GM12878 (cell line): ENCODE measurements at regions not wholly inside any gene's neighbourhood (a gene's known extent, or its start where the extent isn't known, plus 50 kb on each side); places are given as distances from the start of the nearest gene placed in this dataset.

ENCODE experiments used
- ATAC-seq: fragments of 200-7000 bp; cut with Tn5 transposase; 3 replicates; pipeline ENCODE4 v1.9.1; 2020; ENCODE audit warnings: mild to moderate bottlenecking, moderate library complexity
- BruUV-seq: library from RNA; stranded (reverse); fragments of 400-500 nt; replicated peaks from 2 replicates; lab custom pipeline; 2021; lab: Mats Ljungman, UMichigan
- CTCF ChIA-PET: fragments of 300-600 bp; sonication (Branson Sonifier 250); formaldehyde crosslinking; extraction: SDS; loops from one replicate; lab custom pipeline; 2021; ENCODE audit warnings: inconsistent platforms; lab: Yijun Ruan, JAX
- POLR2A ChIA-PET: fragments of 350-600 bp; formaldehyde crosslinking; extraction: SDS; loops from one replicate; lab custom pipeline; 2021; ENCODE audit warnings: inconsistent platforms; lab: Charles Lee
- RAD21 ChIA-PET: fragments of 300-600 bp; sonication (Branson Sonifier 250); formaldehyde crosslinking; loops from one replicate; lab custom pipeline; 2023; ENCODE audit warnings: antibody characterized with exemption; ENCODE audit not compliant: unreplicated experiment; lab: Charles Lee
- SMC1A ChIA-PET: fragments of 300-600 bp; sonication (Branson Sonifier 250); formaldehyde crosslinking; loops from one replicate; lab custom pipeline; 2023; ENCODE audit not compliant: unreplicated experiment, uncharacterized antibody; lab: Charles Lee
- DNase-seq: peaks from one replicate; pipeline ENCODE4 v3.0.0-alpha.2; 2011; ENCODE audit warnings: low read depth, low spot score
- FAIRE-seq: peaks from 3 replicates; lab custom pipeline; 2011; peaks lifted over from hg19 to GRCh38; lab: Jason Lieb, UNC
- H2AFZ ChIP-seq: 2 replicates; pipeline ENCODE4 v1.6.0; 2011; ENCODE audit warnings: low read depth, low read length, control low read depth; ENCODE audit not compliant: control insufficient read depth
- H3K27ac ChIP-seq: 2 replicates; pipeline ENCODE4 v1.5.1; 2011; ENCODE audit warnings: control low read depth; ENCODE audit not compliant: control insufficient read depth, insufficient read depth
- H3K27me3 ChIP-seq, 2 experiments: replicated peaks in 1 of 2; 2 replicates each; pipeline versions ENCODE4 v1.6.0 to v1.6.1; 2011; ENCODE audit warnings: low read length in 1 of 2; ENCODE audit not compliant: control insufficient read depth in 2 of 2, insufficient read depth in 2 of 2
- H3K36me3 ChIP-seq, 2 experiments: 2 replicates each; pipeline ENCODE4 v1.5.1; 2011; ENCODE audit warnings: low read length in 1 of 2; ENCODE audit not compliant: control insufficient read depth in 2 of 2, insufficient read depth in 2 of 2
- H3K4me1 ChIP-seq: 2 replicates; pipeline ENCODE4 v1.6.1; 2011; ENCODE audit warnings: mild to moderate bottlenecking, low read length, moderate library complexity, mixed read lengths; ENCODE audit not compliant: control insufficient read depth, insufficient read depth
- H3K4me2 ChIP-seq: 2 replicates; pipeline ENCODE4 v1.6.0; 2011; ENCODE audit warnings: control low read depth; ENCODE audit not compliant: control insufficient read depth, insufficient read depth
- H3K4me3 ChIP-seq: fragments of 200-600 bp; sonication (generic); 2 replicates; pipeline ENCODE4 v1.5.1; 2016
- H3K79me2 ChIP-seq: 2 replicates; pipeline ENCODE4 v1.6.0; 2011; ENCODE audit warnings: low read length; ENCODE audit not compliant: control insufficient read depth, insufficient read depth
- H3K9ac ChIP-seq: 2 replicates; pipeline ENCODE4 v1.8.0; 2011; ENCODE audit warnings: low read length, control low read depth, mixed read lengths; ENCODE audit not compliant: control insufficient read depth, insufficient read depth
- H3K9me3 ChIP-seq: replicated peaks from 3 replicates; pipeline ENCODE4 v1.5.1; 2011; ENCODE audit warnings: mild to moderate bottlenecking, low read length; ENCODE audit not compliant: control insufficient read depth, insufficient read depth
- H4K20me1 ChIP-seq: 2 replicates; pipeline ENCODE4 v1.6.0; 2011; ENCODE audit not compliant: control insufficient read depth, insufficient read depth
- BACH1 ChIP-seq: fragments of 450-650 bp; IDR thresholded peaks from 2 replicates; pipeline ENCODE4 v1.6.1; 2017; ENCODE audit warnings: mild to moderate bottlenecking, borderline replicate concordance
- BCL3 ChIP-seq: IDR thresholded peaks from 2 replicates; pipeline ENCODE4 v1.6.1; 2011; ENCODE audit warnings: borderline replicate concordance, low read depth, mild to moderate bottlenecking, moderate library complexity, low read length; ENCODE audit not compliant: insufficient read depth, poor library complexity, severe bottlenecking
- CHD2 ChIP-seq: IDR thresholded peaks from 2 replicates; pipeline ENCODE4 v1.6.1; 2011; ENCODE audit warnings: low read depth, low read length, improper control_type of control experiment, borderline replicate concordance
- GATAD2B ChIP-seq: fragments of 450-650 bp; conservative IDR thresholded peaks from 2 replicates; pipeline ENCODE4 v1.6.1; 2017; ENCODE audit warnings: low read depth, mild to moderate bottlenecking, moderate library complexity
- IRF3 ChIP-seq: fragments of 450-650 bp; IDR thresholded peaks from 2 replicates; pipeline ENCODE4 v1.6.1; 2014; ENCODE audit warnings: mild to moderate bottlenecking
- LARP7 ChIP-seq: fragments of 450-650 bp; IDR thresholded peaks from 2 replicates; pipeline ENCODE4 v1.6.1; 2017; ENCODE audit warnings: mild to moderate bottlenecking
- PRDM15 ChIP-seq: fragments of 450-650 bp; formaldehyde crosslinking; IDR thresholded peaks from 2 replicates; pipeline ENCODE4 v1.4.0; 2020; ENCODE audit warnings: mild to moderate bottlenecking, moderate library complexity
- RB1 ChIP-seq: fragments of 450-650 bp; formaldehyde crosslinking; IDR thresholded peaks from 2 replicates; pipeline ENCODE4 v1.6.1; 2017; ENCODE audit warnings: mild to moderate bottlenecking, borderline replicate concordance
- SIX5 ChIP-seq: IDR thresholded peaks from 2 replicates; pipeline ENCODE4 v1.6.1; 2011; ENCODE audit warnings: mild to moderate bottlenecking, low read depth, low read length, moderate library complexity; ENCODE audit not compliant: severe bottlenecking
- SPI1 ChIP-seq: IDR thresholded peaks from 2 replicates; pipeline ENCODE4 v1.6.1; 2011; ENCODE audit warnings: low read depth, mild to moderate bottlenecking, low read length, moderate library complexity, borderline replicate concordance; ENCODE audit not compliant: insufficient read depth
- STAT1 ChIP-seq: fragments of 450-650 bp; conservative IDR thresholded peaks from 2 replicates; pipeline ENCODE4 v1.6.1; 2014; ENCODE audit warnings: antibody characterized with exemption, mild to moderate bottlenecking
- STAT3 ChIP-seq: IDR thresholded peaks from 2 replicates; pipeline ENCODE4 v1.6.1; 2011; ENCODE audit warnings: low read depth, low read length, improper control_type of control experiment
- ZBTB40 ChIP-seq: fragments of 450-650 bp; IDR thresholded peaks from 2 replicates; pipeline ENCODE4 v1.6.1; 2016; ENCODE audit warnings: mild to moderate bottlenecking, moderate library complexity, borderline replicate concordance
- ZNF384 ChIP-seq: IDR thresholded peaks from 2 replicates; pipeline ENCODE4 v1.6.1; 2012; ENCODE audit warnings: low read depth, mild to moderate bottlenecking, low read length, improper control_type of control experiment, borderline replicate concordance
- WGBS: methylation state at CpG from one replicate; pipeline ENCODE4 v1.1.6; 2016; ENCODE audit warnings: low lambda C conversion rate; ENCODE audit not compliant: insufficient replicate concordance, insufficient coverage; ENCODE audit errors: missing lambda C conversion rate; 5-methylcytosine and 5-hydroxymethylcytosine counted together
- in situ Hi-C: fragments of 300-500 bp; cut with MboI; formaldehyde crosslinking; loops from 9 replicates; pipeline ENCODE4 v1.14.3; 2018; ENCODE audit warnings: mixed read lengths
- intact Hi-C: fragments of 100-400 bp; cut with micrococcal nuclease; formaldehyde crosslinking; loops from one replicate; pipeline ENCODE4 v1.14.2; 2022; ENCODE audit not compliant: unreplicated experiment

- DNase-seq (no peak), FAIRE-seq (no peak), ATAC-seq (no peak)
- Histone ChIP-seq H3K4me1 (peaks cover 20% of the 10 kb centered on the region), H2AFZ (no peak overlapping the region), H3K4me2 (no peak overlapping the region), H3K9ac (no peak overlapping the region), H3K9me3 (no peaks in the 10 kb centered on the region; the same call in 2 of the 3 replicates), H4K20me1 (no peaks in the 10 kb centered on the region), H3K4me3 (no peak overlapping the region), H3K27ac (no peak overlapping the region), H3K36me3 (no peaks in the 10 kb centered on the region), H3K79me2 (no peaks in the 10 kb centered on the region), H3K27me3 (no peaks in the 10 kb centered on the region)
- POLR2A ChIA-PET, result no interaction called here
- CTCF ChIA-PET, result no interaction called here
- no TSS peak for BruUV-seq
- 83% methylated on average over 8 of the region's 9 CpGs for WGBS
- intact Hi-C loops, result no loop called here
- in situ Hi-C loops, result no loop called here
- SMC1A ChIA-PET, result no interaction called here
- RAD21 ChIA-PET, result no interaction called here
- TF ChIP-seq CHD2 (no peak), RB1 (no peak), STAT1 (no peak), STAT3 (no peak), BACH1 (no peak), LARP7 (no peak), SPI1 (no peak), SIX5 (no peak), IRF3 (no peak), GATAD2B (no peak), ZBTB40 (no peak), PRDM15 (CRISPR knock-in tag) (no peak), BCL3 (no peak), ZNF384 (no peak)
Measured at GRCh38 chr10:4174197-4174596, 389.2 kb upstream of the KLF6 start.
